Neutrophil (primary cell): ENCODE measurements at regions not wholly inside any gene's neighbourhood (a gene's known extent, or its start where the extent isn't known, plus 50 kb on each side); places are given as distances from the start of the nearest gene placed in this dataset.

Experiments
- H3K27ac ChIP-seq: fragments of 200-600 bp; sonication (generic); 2 replicates; pipeline ENCODE4 v1.5.1; 2016; ENCODE audit warnings: mild to moderate bottlenecking, moderate library complexity
- H3K27me3 ChIP-seq: fragments of 200-600 bp; sonication (generic); 2 replicates; pipeline ENCODE4 v1.6.0; 2016; ENCODE audit warnings: mild to moderate bottlenecking
- H3K36me3 ChIP-seq: fragments of 200-600 bp; sonication (generic); 2 replicates; pipeline ENCODE4 v1.5.1; 2017
- H3K4me1 ChIP-seq, 2 experiments: fragments of 200-600 bp in 1 of 2; sonication (generic) in 1 of 2; 1 replicate in 1 of 2; 2 replicates in 1 of 2; pipeline versions ENCODE4 v1.5.1 to v1.6.1; 2013 to 2016; ENCODE audit warnings: low read depth in 1 of 2, low read length in 1 of 2, mild to moderate bottlenecking in 1 of 2, moderate library complexity in 1 of 2; ENCODE audit not compliant: control insufficient read depth in 1 of 2, insufficient read depth in 1 of 2
- H3K4me3 ChIP-seq, 2 experiments: fragments of 200-600 bp in 1 of 2; sonication (generic) in 1 of 2; 1 replicate in 1 of 2; 2 replicates in 1 of 2; pipeline ENCODE4 v1.5.1; 2013 to 2016; ENCODE audit warnings: low read depth in 1 of 2, low read length in 1 of 2, mild to moderate bottlenecking in 1 of 2, moderate library complexity in 1 of 2
- H3K9me3 ChIP-seq: fragments of 200-600 bp; sonication (generic); 2 replicates; pipeline ENCODE4 v1.5.1; 2016
- TF ChIP-seq, protein P1 (sequence below): fragments of 200-600 bp; sonication (generic); IDR thresholded peaks from 2 replicates; pipeline ENCODE4 v1.5.1; 2016; ENCODE audit warnings: antibody characterized with exemption

DNA sequence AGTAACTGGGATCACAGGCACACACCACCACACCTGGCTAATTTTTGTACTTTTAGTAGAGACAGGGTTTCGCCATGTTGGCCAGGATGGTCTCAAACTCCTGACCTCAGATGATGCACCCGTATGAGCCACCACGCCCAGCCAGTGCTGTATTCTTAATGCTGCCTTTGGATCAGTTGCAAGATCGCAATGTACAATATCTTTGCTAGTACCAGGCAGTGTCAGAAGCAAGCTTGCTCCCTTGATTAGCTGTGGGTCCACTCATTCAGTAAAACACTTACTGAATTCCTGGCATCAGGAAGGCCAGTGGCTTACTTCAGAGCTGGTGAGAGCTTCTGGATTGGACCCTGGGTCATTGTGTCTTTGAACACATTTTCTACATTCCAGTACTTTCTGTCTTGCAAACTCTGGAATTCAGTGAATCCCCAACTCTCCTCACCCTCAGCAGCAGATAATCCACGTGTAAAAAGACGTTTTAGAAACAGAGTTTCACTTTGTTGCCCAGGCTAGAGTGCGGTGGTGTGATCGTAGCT lies 1183.7 kb downstream of the AACS start:
- H3K4me3 ChIP-seq = no peak overlapping the region
- no peaks in the 10 kb centered on the region for H3K4me1 ChIP-seq
- no peaks in the 10 kb centered on the region for H3K9me3 ChIP-seq
- TF ChIP-seq, protein P1, sequence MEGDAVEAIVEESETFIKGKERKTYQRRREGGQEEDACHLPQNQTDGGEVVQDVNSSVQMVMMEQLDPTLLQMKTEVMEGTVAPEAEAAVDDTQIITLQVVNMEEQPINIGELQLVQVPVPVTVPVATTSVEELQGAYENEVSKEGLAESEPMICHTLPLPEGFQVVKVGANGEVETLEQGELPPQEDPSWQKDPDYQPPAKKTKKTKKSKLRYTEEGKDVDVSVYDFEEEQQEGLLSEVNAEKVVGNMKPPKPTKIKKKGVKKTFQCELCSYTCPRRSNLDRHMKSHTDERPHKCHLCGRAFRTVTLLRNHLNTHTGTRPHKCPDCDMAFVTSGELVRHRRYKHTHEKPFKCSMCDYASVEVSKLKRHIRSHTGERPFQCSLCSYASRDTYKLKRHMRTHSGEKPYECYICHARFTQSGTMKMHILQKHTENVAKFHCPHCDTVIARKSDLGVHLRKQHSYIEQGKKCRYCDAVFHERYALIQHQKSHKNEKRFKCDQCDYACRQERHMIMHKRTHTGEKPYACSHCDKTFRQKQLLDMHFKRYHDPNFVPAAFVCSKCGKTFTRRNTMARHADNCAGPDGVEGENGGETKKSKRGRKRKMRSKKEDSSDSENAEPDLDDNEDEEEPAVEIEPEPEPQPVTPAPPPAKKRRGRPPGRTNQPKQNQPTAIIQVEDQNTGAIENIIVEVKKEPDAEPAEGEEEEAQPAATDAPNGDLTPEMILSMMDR = no peak
- no peak overlapping the region for H3K27ac ChIP-seq
- H3K27me3 ChIP-seq = no peaks in the 10 kb centered on the region
- H3K36me3 ChIP-seq = no peaks in the 10 kb centered on the region

DNA sequence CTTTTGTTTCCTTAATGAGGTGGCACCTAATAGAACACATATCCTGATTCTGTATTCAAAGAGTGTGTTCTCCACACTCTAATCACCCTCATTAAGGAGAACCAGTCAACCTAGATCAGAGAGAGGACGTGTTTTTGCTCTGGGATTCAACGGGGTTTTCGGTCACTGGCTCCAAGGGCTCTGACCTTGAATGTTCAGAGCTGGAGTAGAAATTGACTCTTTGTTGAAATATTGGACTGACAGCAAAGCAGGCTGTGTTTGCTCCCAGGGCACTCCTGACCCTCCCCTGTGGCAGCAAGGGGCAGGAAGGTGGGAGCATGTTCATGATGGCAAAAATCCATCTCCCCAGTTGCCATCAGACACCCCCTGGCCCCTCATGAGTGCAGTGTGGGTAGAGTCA lies 1193.0 kb downstream of the AACS start:
- Histone ChIP-seq H3K4me1 (no peaks in the 10 kb centered on the region), H3K9me3 (no peaks in the 10 kb centered on the region), H3K4me3 (no peak overlapping the region), H3K27ac (no peak overlapping the region), H3K36me3 (no peaks in the 10 kb centered on the region), H3K27me3 (no peaks in the 10 kb centered on the region)
- TF ChIP-seq, protein P1 = no peak

DNA sequence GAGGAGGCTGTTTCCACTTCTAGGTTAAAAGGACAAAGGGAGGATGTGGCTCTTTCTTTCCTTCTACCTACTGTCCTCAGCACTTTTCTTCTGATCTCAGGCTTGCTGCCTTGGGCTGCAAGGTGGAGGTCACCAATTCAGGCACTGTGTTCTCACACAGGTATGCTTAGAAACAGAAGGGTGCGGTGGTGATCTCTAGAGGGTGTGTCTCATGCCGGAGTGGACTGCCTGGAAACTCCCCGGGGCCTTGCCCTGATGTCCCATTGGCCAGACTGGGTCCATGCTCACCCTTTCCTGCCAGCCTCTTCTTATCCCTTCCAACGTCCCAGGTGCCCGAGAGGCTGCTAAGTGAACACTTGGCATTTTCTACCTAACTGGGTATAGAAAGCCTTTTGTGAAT lies 1197.6 kb downstream of the AACS start:
- Histone ChIP-seq H3K36me3 (no peaks in the 10 kb centered on the region), H3K4me3 (no peak overlapping the region), H3K27me3 (no peaks in the 10 kb centered on the region), H3K4me1 (no peaks in the 10 kb centered on the region), H3K27ac (no peak overlapping the region), H3K9me3 (no peaks in the 10 kb centered on the region)
- TF ChIP-seq, protein P1 = no peak

DNA sequence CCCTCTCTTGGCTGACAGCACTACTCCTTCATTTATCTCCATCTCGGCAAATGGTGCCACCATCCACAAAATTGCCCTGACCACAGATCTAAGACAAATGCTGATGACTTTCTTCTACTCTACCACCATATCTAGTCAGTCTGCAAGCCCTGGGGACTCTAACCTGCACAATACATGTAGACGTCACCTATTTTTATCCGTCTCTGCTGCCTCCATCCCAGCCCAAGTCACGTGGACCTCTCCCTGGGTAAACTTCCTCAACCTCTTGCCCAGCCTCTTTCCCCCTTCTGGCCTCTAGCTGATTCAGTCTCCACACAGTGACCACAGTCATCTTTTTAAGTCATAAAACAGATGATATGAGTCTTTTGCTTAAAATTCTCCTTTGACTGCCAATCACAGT lies 1203.0 kb downstream of the AACS start:
- Histone ChIP-seq H3K4me3 (no peak overlapping the region), H3K36me3 (no peaks in the 10 kb centered on the region), H3K4me1 (no peaks in the 10 kb centered on the region), H3K9me3 (no peaks in the 10 kb centered on the region), H3K27me3 (no peaks in the 10 kb centered on the region), H3K27ac (no peak overlapping the region)
- TF ChIP-seq, protein P1 = no peak

DNA sequence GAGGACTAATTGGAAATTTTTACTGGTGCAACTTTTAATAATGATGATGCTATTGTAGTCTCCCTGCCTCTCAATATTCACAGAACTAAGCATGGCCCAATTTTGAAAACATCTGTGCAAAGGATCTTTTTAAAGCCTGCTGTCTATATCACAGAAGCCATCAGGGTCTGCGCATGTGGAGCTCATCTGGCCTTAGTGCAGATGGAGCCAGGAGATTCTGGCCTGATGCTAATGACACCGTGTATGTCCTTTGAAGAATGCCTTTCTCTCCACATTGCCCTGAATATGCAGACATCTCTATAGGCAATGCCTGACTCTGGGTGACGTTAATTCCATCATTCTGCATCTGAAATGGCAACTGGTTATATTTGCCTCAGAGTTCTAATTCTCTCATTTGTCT lies 1205.9 kb downstream of the AACS start:
- H3K27me3 ChIP-seq = no peaks in the 10 kb centered on the region
- H3K36me3 ChIP-seq = no peaks in the 10 kb centered on the region
- TF ChIP-seq, protein P1 = no peak
- H3K4me1 ChIP-seq = no peaks in the 10 kb centered on the region
- H3K9me3 ChIP-seq = no peaks in the 10 kb centered on the region
- no peak overlapping the region for H3K27ac ChIP-seq
- H3K4me3 ChIP-seq = no peak overlapping the region

DNA sequence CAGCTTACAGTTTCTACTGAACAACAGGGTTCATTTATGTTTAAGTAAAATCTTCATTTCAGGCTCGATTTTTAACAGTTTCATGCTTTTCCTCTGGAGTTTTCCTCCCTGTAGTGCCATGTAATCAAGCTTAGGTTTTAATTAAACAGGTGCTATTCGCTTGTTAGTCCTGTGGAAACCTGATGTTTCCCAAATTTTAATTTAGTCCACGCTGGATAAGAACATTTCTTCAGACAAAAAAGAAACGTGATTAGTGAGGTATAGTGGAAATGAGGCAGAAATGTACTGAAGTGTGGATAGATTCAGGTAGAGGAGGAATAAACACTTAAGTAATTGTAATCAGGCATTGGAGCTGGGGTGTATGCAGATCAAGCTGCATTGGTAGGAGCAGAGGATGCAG lies 1217.5 kb downstream of the AACS start:
- Histone ChIP-seq H3K27me3 (no peaks in the 10 kb centered on the region), H3K9me3 (no peaks in the 10 kb centered on the region), H3K27ac (no peak overlapping the region), H3K4me1 (no peaks in the 10 kb centered on the region), H3K36me3 (no peaks in the 10 kb centered on the region), H3K4me3 (no peak overlapping the region)
- TF ChIP-seq, protein P1 = no peak
